Panc1 (cell line): ENCODE measurements at regions not wholly inside any gene's neighbourhood (a gene's known extent, or its start where the extent isn't known, plus 50 kb on each side); places are given as distances from the start of the nearest gene placed in this dataset.

Source experiments
- ATAC-seq: fragments of 200-7000 bp; cut with Tn5 transposase; 2 replicates; pipeline ENCODE4 v1.9.1; 2020; ENCODE audit warnings: mild to moderate bottlenecking, moderate library complexity
- BruUV-seq: library from RNA; stranded (reverse); fragments of 400-500 nt; replicated peaks from 2 replicates; lab custom pipeline; 2021; lab: Mats Ljungman, UMichigan
- CTCF ChIA-PET: fragments of 300-600 bp; sonication (Branson Sonifier 250); formaldehyde crosslinking; loops from one replicate; lab custom pipeline; 2022; ENCODE audit warnings: antibody characterized with exemption; lab: Charles Lee
- POLR2A ChIA-PET: fragments of 300-600 bp; sonication (Branson Sonifier 250); formaldehyde crosslinking; loops from one replicate; lab custom pipeline; 2022; ENCODE audit warnings: antibody characterized with exemption; lab: Charles Lee
- DNase-seq: peaks from one replicate; pipeline ENCODE4 v3.0.0-alpha.2; 2010; ENCODE audit warnings: low read depth, low spot score
- H3K27ac ChIP-seq: 2 replicates; pipeline ENCODE4 v1.5.1; 2011; ENCODE audit warnings: mild to moderate bottlenecking, low read length, inconsistent platforms
- H3K27me3 ChIP-seq: fragments of 200-500 bp; sonication (Bioruptor generic); 2 replicates; pipeline ENCODE4 v1.6.0; 2014; ENCODE audit warnings: low read length, inconsistent platforms; ENCODE audit not compliant: control insufficient read depth, insufficient read depth
- H3K36me3 ChIP-seq: fragments of 200-500 bp; sonication (Bioruptor generic); 2 replicates; pipeline ENCODE4 v1.5.1; 2014; ENCODE audit warnings: inconsistent platforms, mild to moderate bottlenecking, low read length, moderate library complexity; ENCODE audit not compliant: control insufficient read depth, insufficient read depth
- H3K4me1 ChIP-seq: 2 replicates; pipeline ENCODE4 v1.5.1; 2011; ENCODE audit warnings: inconsistent platforms, mild to moderate bottlenecking, low read length, moderate library complexity; ENCODE audit not compliant: control insufficient read depth, insufficient read depth
- H3K4me3 ChIP-seq, 2 experiments: 2 replicates each; pipeline ENCODE4 v1.5.1; 2011 to 2012; ENCODE audit warnings: low read depth in 2 of 2, low read length in 2 of 2, mild to moderate bottlenecking in 2 of 2, inconsistent platforms in 1 of 2, moderate library complexity in 1 of 2
- H3K9me3 ChIP-seq: fragments of 200-500 bp; sonication (Bioruptor generic); 2 replicates; pipeline ENCODE4 v1.5.1; 2014; ENCODE audit warnings: low read depth, mild to moderate bottlenecking, inconsistent platforms, low read length, moderate library complexity; ENCODE audit not compliant: control insufficient read depth, insufficient read depth
- CTCF ChIP-seq: fragments of 450-650 bp; IDR thresholded peaks from 2 replicates; pipeline ENCODE4 v1.5.1; 2017; ENCODE audit warnings: mild to moderate bottlenecking
- POLR2AphosphoS5 ChIP-seq: IDR thresholded peaks from 2 replicates; pipeline ENCODE4 v1.6.1; 2012; ENCODE audit warnings: mild to moderate bottlenecking, low read depth, low read length, moderate library complexity
- REST ChIP-seq, 2 experiments: IDR thresholded peaks; 2 replicates each; pipeline ENCODE4 v1.6.1; 2011 to 2012; ENCODE audit warnings: low read depth in 2 of 2, control low read depth in 1 of 2, low read length in 1 of 2, mild to moderate bottlenecking in 1 of 2, moderate library complexity in 1 of 2; ENCODE audit not compliant: insufficient read depth in 1 of 2
- SIN3A ChIP-seq: IDR thresholded peaks from 2 replicates; pipeline ENCODE4 v1.6.1; 2012; ENCODE audit warnings: low read depth, mild to moderate bottlenecking, low read length, moderate library complexity, borderline replicate concordance; ENCODE audit not compliant: insufficient read depth
- TCF7L2 ChIP-seq: IDR thresholded peaks from 2 replicates; pipeline ENCODE4 v1.6.1; 2011; ENCODE audit warnings: mild to moderate bottlenecking, low read depth, low read length, inconsistent platforms
- in situ Hi-C: cut with HindIII; loops from 2 replicates; pipeline ENCODE4 v1.10.0; 2016; ENCODE audit warnings: low sequenced_read_pairs, low pct_unique_long_range_greater_than_20kb
- intact Hi-C: fragments of 100-400 bp; cut with micrococcal nuclease; formaldehyde crosslinking; loops from one replicate; pipeline ENCODE4 v1.10.0; 2022; ENCODE audit not compliant: unreplicated experiment

GRCh38 chr3:17980863-17981262 is 238.4 kb upstream of the TBC1D5 start:
- no peaks in the 10 kb centered on the region for H3K27me3 ChIP-seq
- H3K4me3 ChIP-seq: no peak overlapping the region
- no peaks in the 10 kb centered on the region for H3K9me3 ChIP-seq
- intact Hi-C loops: no loop called here
- TF ChIP-seq CTCF: no peak
- no peak for TF ChIP-seq POLR2AphosphoS5
- no peak for TF ChIP-seq REST (IDR thresholded peaks at IDR 0.05; ENCODE audit: insufficient read depth in 1 of 2, low read depth in 2 of 2, low read length in 1 of 2)
- no peak for TF ChIP-seq SIN3A
- TF ChIP-seq TCF7L2: no peak
- H3K4me1 ChIP-seq: no peaks in the 10 kb centered on the region
- no TSS peak for BruUV-seq
- CTCF ChIA-PET: no interaction called here
- in situ Hi-C loops: no loop called here
- H3K36me3 ChIP-seq: no peaks in the 10 kb centered on the region
- DNase-seq: no peak
- ATAC-seq: no peak
- POLR2A ChIA-PET: no interaction called here
- no peak overlapping the region for H3K27ac ChIP-seq

- no peak overlapping the region for H3K4me3 ChIP-seq
- no peaks in the 10 kb centered on the region for H3K9me3 ChIP-seq
- no TSS peak for BruUV-seq
- H3K36me3 ChIP-seq: no peaks in the 10 kb centered on the region
- CTCF ChIA-PET: no interaction called here
- ATAC-seq (no peak), DNase-seq (no peak)
- H3K27ac ChIP-seq: no peak overlapping the region
- no peaks in the 10 kb centered on the region for H3K27me3 ChIP-seq
- POLR2A ChIA-PET: no interaction called here
- intact Hi-C loops: no loop called here
- in situ Hi-C loops: no loop called here
- no peaks in the 10 kb centered on the region for H3K4me1 ChIP-seq
- TF ChIP-seq POLR2AphosphoS5: no peak
- TF ChIP-seq SIN3A: no peak
- TF ChIP-seq TCF7L2: no peak
- TF ChIP-seq REST (IDR thresholded peaks at IDR 0.05; ENCODE audit: insufficient read depth in 1 of 2, low read depth in 2 of 2, low read length in 1 of 2): no peak
- TF ChIP-seq CTCF: no peak
Observed at GRCh38 chr3:17979911-17980310, 237.5 kb upstream of the TBC1D5 start.
